Cardiac fibroblast (primary cell): ENCODE measurements at regions not wholly inside any gene's neighbourhood (a gene's known extent, or its start where the extent isn't known, plus 50 kb on each side); places are given as distances from the start of the nearest gene placed in this dataset.

ENCODE experiments used
- DNase-seq, 2 donors: peaks; one replicate each; pipeline versions ENCODE4 v3.0.0 to v3.0.0-alpha.2; 2010; ENCODE audit warnings: low read depth in 2 of 2
- H3K4me3 ChIP-seq, 2 donors: replicated peaks in 1 of 2; 1 replicate in 1 of 2; 2 replicates in 1 of 2; pipeline ENCODE4 v1.5.1; 2011; ENCODE audit warnings: low read depth in 2 of 2, low read length in 2 of 2, mild to moderate bottlenecking in 2 of 2, moderate library complexity in 1 of 2
- CTCF ChIP-seq: IDR thresholded peaks from one replicate; pipeline ENCODE4 v1.5.1; 2011; ENCODE audit warnings: low read depth, mild to moderate bottlenecking, low read length, inconsistent platforms

DNA sequence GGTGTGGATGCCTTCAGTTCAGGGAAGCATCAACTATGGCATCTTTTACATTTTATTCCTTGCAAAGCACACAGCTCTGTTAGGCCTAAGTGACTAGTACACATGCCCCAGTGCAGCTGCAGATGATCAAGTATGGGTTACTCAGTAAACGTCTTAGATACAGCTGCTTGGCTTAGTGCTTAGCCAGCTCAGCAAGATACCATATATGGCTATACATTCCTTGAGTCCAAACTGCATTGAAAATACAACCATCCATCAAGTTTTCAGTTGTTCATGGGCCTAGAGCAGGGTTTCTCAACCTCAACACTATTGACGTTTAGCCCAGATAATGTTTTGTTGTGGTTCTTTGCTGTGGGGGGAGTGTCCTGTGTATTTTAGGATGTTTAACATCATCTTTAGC is 769.9 kb downstream of the TSN start:
- H3K4me3 ChIP-seq, result no peak overlapping the region
- DNase-seq, result peak in 1 of 2 donors; percentile 49
- no peak for TF ChIP-seq CTCF

DNA sequence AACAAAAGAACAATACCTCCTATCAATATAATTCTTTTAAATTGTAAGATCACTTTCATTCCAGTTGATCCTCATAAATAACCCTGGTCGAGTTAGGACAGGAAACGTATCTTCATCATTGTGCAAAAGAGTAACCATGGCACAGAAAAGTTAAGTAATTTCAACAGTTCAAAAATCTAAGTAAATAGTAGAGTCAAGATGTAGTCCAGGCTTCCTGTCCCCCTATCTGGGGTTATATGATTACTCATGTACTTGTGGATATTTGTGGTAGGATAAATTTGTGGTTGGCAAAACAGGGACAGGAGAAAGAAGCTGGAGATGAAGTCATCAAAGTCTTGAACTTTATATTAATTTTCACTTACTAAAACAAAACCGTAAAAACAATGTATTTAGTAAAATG is 772.6 kb downstream of the TSN start:
- peak; percentile 65 to 78 for DNase-seq
- no peak overlapping the region for H3K4me3 ChIP-seq
- no peak for TF ChIP-seq CTCF

- no peak for DNase-seq
- H3K4me3 ChIP-seq, result no peak overlapping the region
- no peak for TF ChIP-seq CTCF
Observed at GRCh38 chr2:122528958-122529705, 773.7 kb downstream of the TSN start.

DNA sequence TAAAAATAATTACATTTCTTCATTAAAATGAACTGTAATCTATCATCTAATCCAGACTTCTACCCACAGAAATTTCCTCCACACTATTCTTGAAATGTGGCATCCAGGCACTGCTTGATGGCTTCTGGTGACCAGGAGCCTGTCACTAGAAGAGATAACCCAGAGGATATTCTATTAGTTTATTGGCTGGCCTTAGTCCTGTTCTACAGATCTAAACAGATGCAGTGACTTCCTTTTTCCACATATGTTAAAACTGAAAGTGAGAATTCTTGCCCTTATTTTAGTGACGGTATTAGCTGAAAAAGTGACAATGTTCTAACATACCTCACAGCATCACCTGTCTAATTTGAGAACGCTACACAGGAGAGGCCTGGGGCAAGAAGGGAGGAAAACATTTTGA is 775.4 kb downstream of the TSN start:
- H3K4me3 ChIP-seq, result no peak overlapping the region
- no peak for DNase-seq
- TF ChIP-seq CTCF, result no peak

GRCh38 chr2:122531290-122532071 is 776.0 kb downstream of the TSN start:
- no peak overlapping the region for H3K4me3 ChIP-seq
- TF ChIP-seq CTCF, result peak; percentile 59
- DNase-seq, result peak in 1 of 2 donors; percentile 41

DNA sequence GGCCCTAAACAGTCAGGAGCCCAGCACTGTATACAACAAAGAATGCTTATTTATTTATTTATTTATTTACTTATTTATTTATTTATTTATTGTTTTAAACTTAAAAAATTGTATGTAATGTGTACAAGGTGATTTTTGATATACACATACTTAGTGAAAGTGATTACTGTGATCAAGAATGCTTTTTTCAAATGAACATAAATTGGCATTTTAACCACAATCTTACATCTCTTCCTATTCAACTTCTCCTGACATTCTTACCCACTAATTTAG is 776.6 kb downstream of the TSN start:
- H3K4me3 ChIP-seq, result no peak overlapping the region
- no peak for TF ChIP-seq CTCF
- no peak for DNase-seq
